GM21786 (cell line): ENCODE measurements at regions not wholly inside any gene's neighbourhood (a gene's known extent, or its start where the extent isn't known, plus 50 kb on each side); places are given as distances from the start of the nearest gene placed in this dataset.
"Not testable (repeated sequence)": the region's sequence is repeated elsewhere in the genome, so short reads cannot be mapped to it uniquely, and the experiment has no call there.

Source experiments
- ATAC-seq: cut with Tn5 transposase; IDR thresholded peaks from one replicate; pipeline ENCODE4 v1.9.1; 2021; ENCODE audit not compliant: unreplicated experiment

- ATAC-seq: no peak
These were observed 410.3 kb upstream of the PPP1R2C start for GRCh38 chrX:43188296-43188695.

GRCh38 chrX:43211570-43211969, 433.6 kb upstream of the PPP1R2C start:
- no peak for ATAC-seq

- no peak for ATAC-seq
These were observed 437.9 kb upstream of the MAOA start for GRCh38 chrX:43218198-43218597.

GRCh38 chrX:43224496-43224895, 431.6 kb upstream of the MAOA start:
- no peak for ATAC-seq

GRCh38 chrX:43225626-43226328, 430.3 kb upstream of the MAOA start:
- no peak for ATAC-seq

- no peak for ATAC-seq
These were observed 417.6 kb upstream of the MAOA start for GRCh38 chrX:43238461-43238945.

GRCh38 chrX:43239356-43239755, 416.7 kb upstream of the MAOA start:
- ATAC-seq: no peak

- no peak for ATAC-seq
These were observed 400.5 kb upstream of the MAOA start for GRCh38 chrX:43255596-43255995.

GRCh38 chrX:43266487-43266886, 389.6 kb upstream of the MAOA start:
- ATAC-seq: no peak

- no peak for ATAC-seq
These were observed 388.4 kb upstream of the MAOA start for GRCh38 chrX:43267652-43268051.

GRCh38 chrX:43269201-43269600, 386.9 kb upstream of the MAOA start:
- no peak for ATAC-seq

- no peak for ATAC-seq
These were observed 378.2 kb upstream of the MAOA start for GRCh38 chrX:43277879-43278278.

- no peak for ATAC-seq
These were observed 377.7 kb upstream of the MAOA start for GRCh38 chrX:43278440-43278839.

- ATAC-seq: no peak
These were observed 376.7 kb upstream of the MAOA start for GRCh38 chrX:43279341-43279808.

GRCh38 chrX:43283187-43283586, 372.9 kb upstream of the MAOA start:
- ATAC-seq: no peak

GRCh38 chrX:43311625-43312024, 344.5 kb upstream of the MAOA start:
- ATAC-seq: not testable (repeated sequence)

GRCh38 chrX:43313035-43313434, 343.1 kb upstream of the MAOA start:
- no peak for ATAC-seq

GRCh38 chrX:43314525-43314924, 341.6 kb upstream of the MAOA start:
- ATAC-seq: no peak

GRCh38 chrX:43315622-43316021, 340.5 kb upstream of the MAOA start:
- ATAC-seq: no peak

GRCh38 chrX:43316146-43316545, 340.0 kb upstream of the MAOA start:
- ATAC-seq: no peak

- no peak for ATAC-seq
These were observed 338.7 kb upstream of the MAOA start for GRCh38 chrX:43317378-43317777.

- no peak for ATAC-seq
These were observed 327.6 kb upstream of the MAOA start for GRCh38 chrX:43328358-43328946.

- ATAC-seq: no peak
These were observed 322.6 kb upstream of the MAOA start for GRCh38 chrX:43333543-43333942.
